ENCODE measurements at regions not wholly inside any gene's neighbourhood (a gene's known extent, or its start where the extent isn't known, plus 50 kb on each side); places are given as distances from the start of the nearest gene placed in this dataset.

DNA sequence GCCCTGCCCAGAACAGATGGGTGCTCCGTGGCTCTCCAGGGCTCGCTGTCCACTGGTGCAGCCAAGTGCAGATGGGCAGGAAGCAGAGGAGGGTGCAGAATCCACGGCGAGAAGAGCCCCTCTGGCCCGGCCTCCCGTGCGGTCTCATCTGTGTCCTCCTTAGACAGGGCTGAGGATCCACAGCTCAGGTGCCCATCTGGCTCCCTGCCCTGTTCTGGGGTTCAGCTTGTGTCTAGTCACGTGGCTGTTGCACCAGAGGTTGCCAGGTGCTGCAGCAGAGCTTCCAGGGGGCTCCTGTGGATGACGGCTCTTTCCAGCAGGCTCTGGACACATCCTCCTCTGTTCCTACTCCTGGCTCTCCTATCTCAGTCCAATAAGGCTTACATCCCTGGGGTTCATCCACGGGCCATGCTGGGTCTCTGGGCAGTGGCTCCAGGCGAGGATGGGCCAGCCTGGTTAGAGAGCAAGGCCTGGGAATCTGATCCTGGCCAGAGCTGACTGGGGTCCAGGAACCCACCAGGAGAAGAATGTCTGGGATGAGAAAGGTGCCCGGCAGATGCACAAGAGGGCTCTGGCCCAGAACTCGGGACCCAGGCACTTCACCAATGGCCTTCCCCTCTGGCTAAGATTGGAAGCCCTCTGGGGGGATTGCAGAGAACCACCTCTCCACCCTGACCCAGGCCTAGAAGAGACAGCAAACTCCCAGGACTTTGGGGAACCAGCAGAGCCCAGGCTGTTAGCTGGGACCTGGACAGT is 116.3 kb upstream of the ID2 start:
- DNase-seq (ENCODE audit: low read depth, low spot score): no peak

DNA sequence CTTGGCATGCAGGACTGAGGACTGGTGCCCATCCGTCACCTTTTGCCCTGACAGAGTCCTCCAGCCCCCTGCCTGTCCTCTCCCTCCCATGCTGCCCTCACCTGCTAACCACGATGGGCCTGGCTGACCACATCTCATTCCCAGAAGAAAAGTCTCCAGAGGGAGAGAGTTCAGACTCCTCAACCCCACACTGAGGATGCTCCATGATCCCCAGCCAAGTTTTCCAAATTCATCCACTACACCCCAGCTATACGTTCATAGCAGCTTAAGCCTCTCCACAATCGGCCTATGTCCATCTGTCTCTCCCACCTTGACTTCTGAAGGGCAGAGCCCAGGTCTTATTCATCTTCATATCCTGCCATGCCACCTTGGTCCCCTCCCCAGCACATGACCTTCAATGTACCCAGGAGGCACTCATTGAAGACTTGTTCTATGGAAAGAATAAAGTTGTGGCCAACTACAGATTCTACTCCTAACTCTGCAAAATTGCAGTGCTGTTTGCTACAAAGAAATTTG is 115.6 kb upstream of the ID2 start:
- no peak for DNase-seq (ENCODE audit: low read depth, low spot score)

DNA sequence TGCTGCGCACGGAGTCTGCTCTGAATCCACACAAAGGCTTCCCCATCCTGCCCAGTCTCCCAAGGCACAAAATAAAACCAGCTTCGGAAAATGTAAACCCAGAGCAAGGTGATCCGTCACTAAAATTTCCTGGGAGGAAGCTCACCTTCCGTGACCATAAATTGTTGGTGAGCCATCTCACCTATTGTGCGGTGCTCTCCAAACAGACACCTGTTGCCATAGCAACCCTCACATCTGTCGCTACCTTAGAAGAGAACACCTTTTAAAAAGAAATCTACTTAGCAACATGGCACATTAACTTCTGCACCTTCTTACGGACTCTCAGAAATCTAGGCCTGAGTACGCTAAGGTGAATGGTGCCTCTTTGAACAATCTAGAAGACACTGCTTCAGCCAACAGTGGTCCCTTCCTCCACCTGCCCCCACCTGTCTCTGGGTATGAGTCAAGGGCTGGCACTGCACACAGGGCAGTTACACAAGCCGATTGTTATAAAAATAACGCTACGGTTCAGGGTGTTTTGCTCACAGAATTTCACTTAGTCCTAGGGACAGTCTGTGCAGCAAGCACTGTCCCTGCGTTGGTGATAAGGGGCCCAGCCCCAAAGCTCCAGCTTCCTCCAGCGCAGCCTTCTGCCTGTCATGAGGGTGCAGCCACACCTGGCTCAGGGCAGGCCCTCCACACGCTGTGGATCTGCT is 114.9 kb upstream of the ID2 start:
- no peak for DNase-seq (ENCODE audit: low read depth, low spot score)

GRCh38 chr2:8567469-8568260 is 114.2 kb upstream of the ID2 start:
- DNase-seq (ENCODE audit: low read depth, low spot score): no peak

DNA sequence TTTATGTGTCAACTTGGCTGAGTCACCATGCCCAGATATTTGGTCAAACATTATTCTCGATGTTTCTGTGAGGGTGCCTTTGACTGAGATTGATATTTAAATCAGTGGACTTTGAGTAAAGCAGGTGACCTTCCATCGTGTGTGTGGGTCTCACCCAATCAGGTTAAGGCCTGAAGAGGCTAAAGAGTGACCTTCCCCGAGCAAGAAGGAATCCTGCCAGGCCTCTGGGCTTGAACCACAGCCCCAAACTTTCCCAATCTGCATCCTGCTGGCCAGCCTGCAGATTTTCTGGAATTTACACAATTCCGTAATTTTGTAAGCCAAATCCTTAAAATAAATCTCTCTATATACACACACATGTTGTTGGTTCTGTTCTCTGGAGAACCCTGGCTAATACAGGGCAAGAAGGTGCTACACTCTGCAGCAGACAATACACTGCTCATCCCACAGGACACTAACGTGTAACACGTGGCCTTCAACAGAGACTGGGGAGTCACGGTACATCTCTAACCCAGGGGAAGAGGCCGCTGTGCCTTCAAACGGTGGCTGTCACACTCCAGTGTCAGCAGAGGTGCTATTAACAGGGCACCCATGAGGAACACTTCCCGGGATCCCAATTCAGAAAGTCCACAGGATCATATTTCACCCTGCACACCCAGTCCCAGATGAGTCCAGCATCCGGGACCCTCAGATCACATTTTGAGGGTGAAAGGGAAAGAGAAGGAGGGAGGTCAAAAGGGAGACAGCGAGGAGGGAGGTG is 113.1 kb upstream of the ID2 start:
- no peak for DNase-seq (ENCODE audit: low read depth, low spot score)

DNA sequence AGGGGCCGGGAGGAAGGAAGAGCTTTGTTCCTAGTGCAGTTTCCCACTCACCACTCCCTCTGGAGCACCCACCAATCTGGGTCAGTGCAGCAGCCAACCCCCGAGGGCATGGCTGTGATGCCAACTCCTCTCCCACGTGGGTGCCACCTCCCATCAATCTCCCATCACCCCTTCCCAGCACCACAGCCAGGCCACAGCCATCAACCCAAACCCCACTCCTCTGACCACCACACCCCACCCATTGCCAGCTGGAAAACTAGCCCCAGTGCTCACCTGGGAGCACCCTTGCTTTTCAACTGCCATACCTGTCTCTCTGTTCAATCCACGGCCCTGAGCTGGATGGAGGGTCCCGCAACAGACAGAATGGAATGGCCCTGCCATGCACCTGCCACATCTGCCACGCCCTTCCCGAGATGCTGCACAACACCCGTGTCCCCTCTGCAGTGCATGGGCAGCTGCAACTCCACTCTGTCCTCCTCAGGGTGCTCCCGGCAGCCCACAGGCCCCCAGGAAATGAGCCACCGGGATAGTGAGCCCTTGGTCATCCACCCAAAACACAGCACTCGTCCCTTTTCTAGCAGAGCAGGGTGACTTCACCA is 112.4 kb upstream of the ID2 start:
- DNase-seq (ENCODE audit: low read depth, low spot score): no peak

DNA sequence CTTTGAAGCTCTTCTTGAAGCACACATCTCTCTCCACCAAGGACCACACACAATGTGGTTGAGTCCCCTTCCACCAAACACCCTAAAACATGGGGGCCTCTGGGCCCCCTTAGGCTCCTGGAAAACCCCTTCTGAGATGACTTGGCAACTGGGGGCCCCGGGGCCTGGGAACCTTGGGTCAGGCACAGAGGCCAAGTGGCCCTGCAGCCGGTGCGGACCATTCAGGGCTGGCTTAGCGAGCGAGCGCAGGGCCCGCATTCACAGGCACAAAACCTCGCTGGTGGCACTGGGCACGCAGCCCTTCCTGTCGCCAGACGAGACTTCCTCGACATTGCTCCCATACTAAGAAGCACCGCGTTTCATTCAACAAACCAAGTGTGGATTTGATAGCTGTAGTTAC is 111.2 kb upstream of the ID2 start:
- DNase-seq (ENCODE audit: low read depth, low spot score): no peak

- DNase-seq (ENCODE audit: low read depth, low spot score): no peak
Measured at GRCh38 chr2:8571301-8571791, 110.5 kb upstream of the ID2 start.

- no peak for DNase-seq (ENCODE audit: low read depth, low spot score)
Measured at GRCh38 chr2:8571792-8572499, 109.9 kb upstream of the ID2 start.

GRCh38 chr2:8572712-8573233 is 109.1 kb upstream of the ID2 start:
- no peak for DNase-seq (ENCODE audit: low read depth, low spot score)

- DNase-seq (ENCODE audit: low read depth, low spot score): no peak
Measured at GRCh38 chr2:8573234-8573941, 108.5 kb upstream of the ID2 start.

GRCh38 chr2:8573942-8574195 is 108.0 kb upstream of the ID2 start:
- no peak for DNase-seq (ENCODE audit: low read depth, low spot score)

GRCh38 chr2:8574196-8575037 is 107.4 kb upstream of the ID2 start:
- DNase-seq (ENCODE audit: low read depth, low spot score): no peak

- DNase-seq (ENCODE audit: low read depth, low spot score): no peak
Measured at GRCh38 chr2:8575038-8575833, 106.6 kb upstream of the ID2 start.

DNA sequence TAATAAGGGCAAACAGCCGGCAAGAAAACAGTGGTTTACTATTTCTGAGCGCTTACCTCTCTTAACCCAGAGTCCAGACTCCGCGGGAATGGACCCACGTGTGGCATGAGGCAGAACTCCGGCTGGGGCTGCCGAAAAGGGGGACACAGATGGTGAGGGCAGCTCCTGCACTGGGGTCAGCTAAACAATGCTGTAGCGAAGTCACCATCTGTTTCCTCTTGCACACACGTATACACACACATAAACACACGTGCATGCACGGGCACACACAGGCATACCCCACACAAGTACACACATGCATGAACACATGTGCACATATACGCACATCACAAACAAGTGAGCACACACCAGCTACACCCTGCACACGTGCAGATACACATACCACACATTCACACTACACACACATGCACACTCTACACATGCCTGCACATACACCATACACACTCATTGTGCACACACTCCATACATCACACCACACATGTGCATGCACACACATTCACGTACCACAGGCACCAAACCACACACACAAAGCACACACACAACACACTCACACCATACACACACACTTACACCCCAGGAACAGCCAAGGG is 105.9 kb upstream of the ID2 start:
- no peak for DNase-seq (ENCODE audit: low read depth, low spot score)

DNA sequence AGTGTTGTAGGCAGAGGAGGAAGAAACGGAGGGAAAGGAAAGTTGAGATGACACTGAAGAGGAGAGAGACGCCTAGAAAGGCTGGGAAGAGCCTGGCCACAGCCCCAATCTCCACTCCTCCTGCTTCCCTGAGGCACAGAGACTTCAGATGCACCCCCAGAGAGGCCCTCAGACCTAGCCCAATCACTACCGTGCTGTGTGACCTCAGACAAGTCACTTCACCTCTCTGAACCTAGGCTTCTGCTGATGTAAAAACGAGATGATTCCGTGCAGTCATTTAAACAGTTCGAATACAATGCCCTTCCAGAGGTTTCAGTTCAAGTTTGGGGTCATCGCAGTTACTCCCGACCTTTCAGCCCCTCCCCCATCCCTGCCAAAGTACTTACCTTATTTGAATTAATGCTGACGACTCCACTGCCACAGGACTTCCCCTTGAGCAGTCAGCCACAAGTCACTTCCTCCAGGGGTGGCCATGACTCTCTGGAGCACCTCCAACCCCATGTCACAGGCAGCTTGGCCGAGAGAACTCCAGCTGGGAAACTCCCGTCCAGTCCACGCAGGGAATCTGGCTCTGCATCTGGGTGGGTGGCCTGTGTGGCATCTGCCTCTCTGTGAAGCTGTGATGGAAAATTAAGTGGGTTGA is 105.2 kb upstream of the ID2 start:
- DNase-seq (ENCODE audit: low read depth, low spot score): no peak

GRCh38 chr2:8577573-8577972 is 104.3 kb upstream of the ID2 start:
- DNase-seq (ENCODE audit: low read depth, low spot score): no peak

Data from smooth muscle cell of the brain vasculature (primary cell).